ENCODE measurements at regions not wholly inside any gene's neighbourhood (a gene's known extent, or its start where the extent isn't known, plus 50 kb on each side); places are given as distances from the start of the nearest gene placed in this dataset.

DNA sequence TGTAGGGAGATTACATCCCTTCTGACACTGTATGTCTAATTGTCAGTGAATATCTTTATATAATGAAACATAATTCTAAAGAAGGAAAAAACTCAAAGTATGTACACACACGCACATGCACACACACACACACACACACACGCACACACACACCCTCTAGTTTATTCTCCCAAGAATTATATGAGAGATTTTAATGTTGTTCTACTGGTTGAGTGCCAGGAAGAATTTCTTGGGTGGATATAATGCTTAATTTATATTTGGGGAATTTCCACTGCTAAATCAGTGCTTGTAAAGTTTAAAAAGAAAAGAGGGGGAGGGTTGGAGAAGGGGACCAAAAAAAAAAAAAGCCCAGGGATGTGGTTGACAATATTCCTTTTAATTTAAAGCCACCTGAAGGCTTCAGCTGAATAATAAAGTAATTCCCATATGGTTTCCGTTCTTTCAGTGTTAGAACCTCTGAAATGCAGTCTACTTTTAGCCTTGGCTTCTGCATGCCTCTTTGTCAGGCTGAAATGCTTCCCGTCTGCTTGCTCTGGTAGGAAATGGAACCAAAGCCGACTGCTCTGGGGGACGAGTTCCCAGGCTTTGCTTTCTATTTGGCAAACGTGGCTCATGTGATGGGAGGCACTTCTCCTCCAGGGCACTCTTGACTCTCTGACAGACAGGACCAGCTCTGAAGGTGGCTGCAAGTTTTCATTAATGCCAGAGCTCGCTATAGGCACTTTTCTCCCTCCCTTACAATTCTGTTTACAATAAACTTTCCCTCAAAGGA is 225.4 kb downstream of the PRL start:
- Histone ChIP-seq H3K36me3 (ENCODE audit: control insufficient read depth, insufficient read depth, low read length) (no peaks in the 10 kb centered on the region), H3K4me3 (ENCODE audit: low read depth, low read length) (no peak overlapping the region), H3K27me3 (ENCODE audit: control insufficient read depth, insufficient read depth, low read length) (no peaks in the 10 kb centered on the region)
- ChIA-PET POLR2A (no interaction called here), CTCF (no interaction called here)
- DNase-seq (ENCODE audit: low read depth), result no peak
- TF ChIP-seq, protein P1, sequence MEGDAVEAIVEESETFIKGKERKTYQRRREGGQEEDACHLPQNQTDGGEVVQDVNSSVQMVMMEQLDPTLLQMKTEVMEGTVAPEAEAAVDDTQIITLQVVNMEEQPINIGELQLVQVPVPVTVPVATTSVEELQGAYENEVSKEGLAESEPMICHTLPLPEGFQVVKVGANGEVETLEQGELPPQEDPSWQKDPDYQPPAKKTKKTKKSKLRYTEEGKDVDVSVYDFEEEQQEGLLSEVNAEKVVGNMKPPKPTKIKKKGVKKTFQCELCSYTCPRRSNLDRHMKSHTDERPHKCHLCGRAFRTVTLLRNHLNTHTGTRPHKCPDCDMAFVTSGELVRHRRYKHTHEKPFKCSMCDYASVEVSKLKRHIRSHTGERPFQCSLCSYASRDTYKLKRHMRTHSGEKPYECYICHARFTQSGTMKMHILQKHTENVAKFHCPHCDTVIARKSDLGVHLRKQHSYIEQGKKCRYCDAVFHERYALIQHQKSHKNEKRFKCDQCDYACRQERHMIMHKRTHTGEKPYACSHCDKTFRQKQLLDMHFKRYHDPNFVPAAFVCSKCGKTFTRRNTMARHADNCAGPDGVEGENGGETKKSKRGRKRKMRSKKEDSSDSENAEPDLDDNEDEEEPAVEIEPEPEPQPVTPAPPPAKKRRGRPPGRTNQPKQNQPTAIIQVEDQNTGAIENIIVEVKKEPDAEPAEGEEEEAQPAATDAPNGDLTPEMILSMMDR (IDR thresholded peaks at IDR 0.05; ENCODE audit: insufficient read depth, low read depth, low read length), result no peak

DNA sequence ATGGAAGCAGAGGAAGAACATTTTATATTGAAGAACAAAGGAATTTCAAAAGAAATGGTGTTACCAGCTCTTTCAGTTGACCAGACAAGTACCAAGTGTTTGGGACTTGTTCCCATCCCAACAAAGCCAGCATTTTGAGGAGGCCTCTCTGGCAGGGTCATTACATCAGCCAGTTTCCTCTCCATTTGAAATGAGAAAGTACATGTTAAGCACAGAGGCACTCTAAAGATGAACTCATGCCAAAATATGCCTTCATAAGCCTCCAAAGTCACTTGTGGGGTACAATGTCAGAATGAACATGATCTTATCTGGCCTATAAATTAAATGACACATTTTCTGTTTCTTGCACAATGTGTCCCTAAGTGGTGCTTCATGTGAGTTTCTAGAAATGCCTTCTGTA is 223.9 kb downstream of the PRL start:
- TF ChIP-seq, protein P1 (IDR thresholded peaks at IDR 0.05; ENCODE audit: insufficient read depth, low read depth, low read length), result no peak
- Histone ChIP-seq H3K27me3 (ENCODE audit: control insufficient read depth, insufficient read depth, low read length) (no peaks in the 10 kb centered on the region), H3K4me3 (ENCODE audit: low read depth, low read length) (no peak overlapping the region), H3K36me3 (ENCODE audit: control insufficient read depth, insufficient read depth, low read length) (no peaks in the 10 kb centered on the region)
- no peak for DNase-seq (ENCODE audit: low read depth)
- ChIA-PET CTCF (no interaction called here), POLR2A (no interaction called here)

DNA sequence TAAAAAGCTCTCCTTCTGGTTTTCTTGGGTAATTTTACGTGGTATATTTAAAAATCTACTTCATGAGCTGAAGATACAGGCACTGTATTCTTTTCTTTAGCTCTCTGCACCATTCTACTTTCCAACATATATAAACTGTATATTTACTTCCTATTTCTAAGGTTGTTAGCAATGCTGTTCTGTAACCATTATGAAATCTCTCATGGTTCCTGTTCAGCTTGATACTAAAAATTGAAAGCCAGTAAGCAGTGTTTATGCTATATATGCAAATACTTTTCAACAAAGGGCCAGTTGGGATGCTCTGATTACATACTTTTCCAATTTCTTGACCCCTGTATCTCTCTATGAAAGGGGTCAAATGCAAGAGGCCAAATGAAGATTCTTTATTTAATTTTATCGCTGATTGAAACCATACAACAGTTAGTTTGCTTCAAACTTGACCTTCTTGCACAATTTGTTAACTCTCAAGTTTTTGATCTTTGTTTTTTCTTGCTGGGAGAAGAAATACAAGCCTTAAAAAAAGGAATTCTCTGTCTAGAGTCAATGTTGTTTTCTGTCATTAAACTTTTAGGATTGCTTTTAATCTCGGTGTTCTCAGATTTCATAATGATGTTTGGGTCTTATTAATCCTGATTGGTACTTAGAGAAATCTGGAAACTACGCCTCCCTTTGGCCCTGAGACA is 223.2 kb downstream of the PRL start:
- POLR2A ChIA-PET, result no interaction called here
- CTCF ChIA-PET, result no interaction called here
- no peaks in the 10 kb centered on the region for H3K36me3 ChIP-seq (ENCODE audit: control insufficient read depth, insufficient read depth, low read length)
- H3K27me3 ChIP-seq (ENCODE audit: control insufficient read depth, insufficient read depth, low read length), result no peaks in the 10 kb centered on the region
- DNase-seq (ENCODE audit: low read depth), result no peak
- TF ChIP-seq, protein P1 (IDR thresholded peaks at IDR 0.05; ENCODE audit: insufficient read depth, low read depth, low read length), result no peak
- H3K4me3 ChIP-seq (ENCODE audit: low read depth, low read length), result no peak overlapping the region

DNA sequence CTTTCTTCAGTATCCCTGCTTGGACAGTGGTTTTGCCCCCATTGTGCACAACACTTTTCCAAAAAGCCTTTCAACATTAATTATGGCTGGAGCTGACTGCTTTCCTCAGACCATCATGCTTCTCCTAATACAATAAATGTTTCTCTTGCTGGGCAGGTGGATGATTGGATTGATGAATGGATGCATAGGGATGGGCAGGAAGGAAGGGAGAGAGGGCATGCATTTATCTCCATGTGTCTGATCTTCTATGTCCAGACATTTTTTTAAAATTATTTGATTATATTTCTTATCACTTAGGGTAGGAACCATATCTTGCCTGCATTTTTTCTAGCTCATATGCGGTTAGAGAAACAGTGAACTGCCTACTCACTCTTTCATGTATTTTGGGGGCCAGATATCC is 218.5 kb downstream of the PRL start:
- TF ChIP-seq, protein P1 (IDR thresholded peaks at IDR 0.05; ENCODE audit: insufficient read depth, low read depth, low read length), result no peak
- ChIA-PET CTCF (no interaction called here), POLR2A (no interaction called here)
- no peaks in the 10 kb centered on the region for H3K27me3 ChIP-seq (ENCODE audit: control insufficient read depth, insufficient read depth, low read length)
- no peak overlapping the region for H3K4me3 ChIP-seq (ENCODE audit: low read depth, low read length)
- no peaks in the 10 kb centered on the region for H3K36me3 ChIP-seq (ENCODE audit: control insufficient read depth, insufficient read depth, low read length)
- DNase-seq (ENCODE audit: low read depth), result no peak

DNA sequence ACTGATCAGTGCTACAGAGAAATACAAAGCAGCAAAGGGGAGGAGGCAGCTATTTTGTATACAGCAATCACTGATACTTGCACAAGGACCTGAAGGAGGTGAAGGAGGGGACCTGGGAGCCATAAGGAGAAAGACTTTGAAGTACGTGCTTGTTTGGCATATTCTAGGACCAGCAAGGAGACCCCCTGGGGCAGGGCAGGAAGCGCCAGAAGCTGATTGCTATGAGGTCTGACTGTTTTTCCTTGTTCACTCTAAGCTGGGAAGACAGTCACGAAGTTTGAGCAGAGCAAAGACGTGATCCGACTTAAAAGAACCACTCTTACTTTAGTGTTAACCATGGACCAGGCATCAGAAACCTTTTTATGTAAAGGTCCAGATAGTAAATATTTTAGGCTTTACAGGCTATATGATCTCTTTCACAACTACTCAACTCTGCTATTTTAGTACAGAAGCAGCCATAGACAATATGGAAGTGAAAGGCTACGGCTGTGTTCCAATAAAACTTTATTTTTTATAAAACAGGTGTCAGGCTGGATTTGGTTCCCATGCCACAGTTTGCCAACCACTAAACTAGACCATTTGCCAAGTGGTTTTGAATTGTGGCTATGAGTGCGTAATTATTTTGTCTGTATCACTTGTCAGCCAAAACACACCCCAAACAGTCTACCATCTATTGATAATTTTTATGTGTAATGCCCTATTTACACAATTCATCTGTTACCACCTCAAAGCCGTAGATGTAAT is 217.9 kb downstream of the PRL start:
- TF ChIP-seq, protein P1 (IDR thresholded peaks at IDR 0.05; ENCODE audit: insufficient read depth, low read depth, low read length), result no peak
- POLR2A ChIA-PET, result no interaction called here
- DNase-seq (ENCODE audit: low read depth), result no peak
- H3K36me3 ChIP-seq (ENCODE audit: control insufficient read depth, insufficient read depth, low read length), result no peaks in the 10 kb centered on the region
- H3K27me3 ChIP-seq (ENCODE audit: control insufficient read depth, insufficient read depth, low read length), result no peaks in the 10 kb centered on the region
- no peak overlapping the region for H3K4me3 ChIP-seq (ENCODE audit: low read depth, low read length)
- CTCF ChIA-PET, result no interaction called here
